ENCODE measurements at regions not wholly inside any gene's neighbourhood (a gene's known extent, or its start where the extent isn't known, plus 50 kb on each side); places are given as distances from the start of the nearest gene placed in this dataset.

DNA sequence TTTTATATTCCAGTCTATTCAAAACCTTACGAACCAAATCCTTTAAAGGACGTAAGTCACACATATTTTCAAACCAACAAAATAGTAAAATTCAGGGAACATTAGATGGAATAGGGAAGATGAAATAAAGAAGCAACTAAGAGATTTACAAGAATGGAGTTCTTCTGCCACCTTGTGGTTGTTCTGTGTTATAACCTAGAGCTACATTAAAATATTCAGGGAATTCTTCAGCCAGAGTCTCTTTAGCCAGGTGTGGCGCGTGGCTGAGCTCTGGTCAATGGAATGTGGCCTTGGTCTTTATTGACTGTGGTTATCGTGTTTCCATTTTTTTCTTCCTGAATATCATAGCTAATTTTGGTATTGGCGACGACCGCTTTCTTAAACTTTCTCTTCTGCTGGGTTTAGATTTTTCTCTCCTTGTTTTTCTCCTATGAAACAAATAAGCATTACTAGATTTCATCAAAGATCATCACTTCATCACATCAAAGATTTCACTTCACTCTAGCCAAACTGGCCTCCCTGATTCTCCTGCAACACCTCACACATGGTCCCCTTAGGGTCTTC lies 221.3 kb downstream of the MRPL39 start:
- TF ChIP-seq, protein P1, sequence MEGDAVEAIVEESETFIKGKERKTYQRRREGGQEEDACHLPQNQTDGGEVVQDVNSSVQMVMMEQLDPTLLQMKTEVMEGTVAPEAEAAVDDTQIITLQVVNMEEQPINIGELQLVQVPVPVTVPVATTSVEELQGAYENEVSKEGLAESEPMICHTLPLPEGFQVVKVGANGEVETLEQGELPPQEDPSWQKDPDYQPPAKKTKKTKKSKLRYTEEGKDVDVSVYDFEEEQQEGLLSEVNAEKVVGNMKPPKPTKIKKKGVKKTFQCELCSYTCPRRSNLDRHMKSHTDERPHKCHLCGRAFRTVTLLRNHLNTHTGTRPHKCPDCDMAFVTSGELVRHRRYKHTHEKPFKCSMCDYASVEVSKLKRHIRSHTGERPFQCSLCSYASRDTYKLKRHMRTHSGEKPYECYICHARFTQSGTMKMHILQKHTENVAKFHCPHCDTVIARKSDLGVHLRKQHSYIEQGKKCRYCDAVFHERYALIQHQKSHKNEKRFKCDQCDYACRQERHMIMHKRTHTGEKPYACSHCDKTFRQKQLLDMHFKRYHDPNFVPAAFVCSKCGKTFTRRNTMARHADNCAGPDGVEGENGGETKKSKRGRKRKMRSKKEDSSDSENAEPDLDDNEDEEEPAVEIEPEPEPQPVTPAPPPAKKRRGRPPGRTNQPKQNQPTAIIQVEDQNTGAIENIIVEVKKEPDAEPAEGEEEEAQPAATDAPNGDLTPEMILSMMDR (IDR thresholded peaks at IDR 0.05) = peak; percentile 31
- no peaks in the 10 kb centered on the region for H3K9me3 ChIP-seq
- H3K36me3 ChIP-seq (ENCODE audit: low read depth) = no peaks in the 10 kb centered on the region
- H3K4me3 ChIP-seq = no peak overlapping the region
- intact Hi-C loops (cut with DNase I, micrococcal nuclease) = no loop called here
- peak in 1 of 3 donors; percentile 3 for DNase-seq
- peak; percentile 67 for ATAC-seq
- no peaks in the 10 kb centered on the region for H3K4me1 ChIP-seq (ENCODE audit: low read depth)

DNA sequence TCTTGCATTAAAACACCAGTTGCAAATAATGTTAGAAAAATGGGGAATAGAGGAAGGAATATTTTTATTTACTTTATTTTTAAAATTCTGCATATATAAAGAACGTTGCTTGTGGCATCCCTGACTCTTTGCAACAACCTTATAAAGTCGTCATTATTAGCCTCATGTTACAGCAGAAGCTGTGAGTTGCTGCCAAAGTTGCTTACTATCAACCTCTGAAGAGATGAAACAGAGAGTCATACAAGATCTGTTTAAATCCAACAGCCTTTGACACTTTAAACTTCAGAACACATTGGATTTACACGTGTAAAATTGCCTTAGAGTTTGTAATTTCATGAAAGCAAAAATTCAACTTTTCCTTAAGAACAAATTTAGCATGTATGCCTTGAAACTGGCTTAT lies 221.9 kb downstream of the MRPL39 start:
- TF ChIP-seq, protein P1 (IDR thresholded peaks at IDR 0.05) = no peak
- ATAC-seq (no peak), DNase-seq (no peak)
- H3K36me3 ChIP-seq (ENCODE audit: low read depth) = no peaks in the 10 kb centered on the region
- intact Hi-C loops (cut with DNase I, micrococcal nuclease) = no loop called here
- no peak overlapping the region for H3K4me3 ChIP-seq
- H3K9me3 ChIP-seq = no peaks in the 10 kb centered on the region
- no peaks in the 10 kb centered on the region for H3K4me1 ChIP-seq (ENCODE audit: low read depth)

DNA sequence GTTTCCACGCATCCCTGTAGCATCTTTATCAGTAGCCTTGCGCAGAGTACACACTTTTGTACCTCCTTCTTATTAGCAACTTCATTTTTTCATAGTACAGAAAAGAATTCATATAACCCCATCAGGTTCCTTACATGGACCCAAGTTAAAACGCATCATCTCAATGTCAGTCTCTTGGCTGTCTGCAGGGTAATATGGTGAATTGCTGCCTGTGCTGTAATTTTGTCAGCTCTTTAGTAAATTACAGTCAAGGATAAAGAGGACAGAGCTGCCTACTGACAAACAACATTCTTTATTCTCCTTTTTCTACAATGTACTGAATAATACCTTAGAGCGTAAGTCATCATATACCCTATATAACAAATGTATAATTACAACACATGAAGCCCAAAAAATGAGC lies 222.5 kb downstream of the MRPL39 start:
- H3K36me3 ChIP-seq (ENCODE audit: low read depth) = no peaks in the 10 kb centered on the region
- no peak for DNase-seq
- intact Hi-C loops (cut with DNase I, micrococcal nuclease) = no loop called here
- H3K4me1 ChIP-seq (ENCODE audit: low read depth) = no peaks in the 10 kb centered on the region
- no peak for ATAC-seq
- H3K4me3 ChIP-seq = no peak overlapping the region
- no peaks in the 10 kb centered on the region for H3K9me3 ChIP-seq
- TF ChIP-seq, protein P1 (IDR thresholded peaks at IDR 0.05) = no peak

DNA sequence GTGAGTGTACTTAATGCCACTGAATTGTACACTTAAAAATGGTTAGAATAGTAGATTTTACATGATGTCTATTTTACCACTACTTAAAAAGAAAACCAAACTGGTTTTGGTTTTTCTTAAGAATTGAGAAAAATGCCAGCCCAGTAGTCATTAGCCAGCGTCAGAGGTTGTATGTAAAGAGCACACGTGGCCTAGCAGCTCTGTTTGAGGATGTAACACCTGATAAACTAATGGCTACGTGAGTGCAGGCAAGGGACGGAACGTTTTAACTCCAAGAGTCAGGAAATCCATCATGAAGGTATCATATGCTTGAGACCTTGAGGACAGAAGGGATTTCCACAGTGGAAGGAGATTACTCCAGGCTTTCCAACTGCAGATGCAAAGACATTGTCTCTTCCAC lies 223.7 kb downstream of the MRPL39 start:
- TF ChIP-seq, protein P1 (IDR thresholded peaks at IDR 0.05) = no peak
- Histone ChIP-seq H3K4me3 (no peak overlapping the region), H3K4me1 (ENCODE audit: low read depth) (no peaks in the 10 kb centered on the region), H3K36me3 (ENCODE audit: low read depth) (no peaks in the 10 kb centered on the region), H3K9me3 (no peaks in the 10 kb centered on the region)
- no peak for DNase-seq
- ATAC-seq = no peak
- intact Hi-C loops (cut with DNase I, micrococcal nuclease) = no loop called here

DNA sequence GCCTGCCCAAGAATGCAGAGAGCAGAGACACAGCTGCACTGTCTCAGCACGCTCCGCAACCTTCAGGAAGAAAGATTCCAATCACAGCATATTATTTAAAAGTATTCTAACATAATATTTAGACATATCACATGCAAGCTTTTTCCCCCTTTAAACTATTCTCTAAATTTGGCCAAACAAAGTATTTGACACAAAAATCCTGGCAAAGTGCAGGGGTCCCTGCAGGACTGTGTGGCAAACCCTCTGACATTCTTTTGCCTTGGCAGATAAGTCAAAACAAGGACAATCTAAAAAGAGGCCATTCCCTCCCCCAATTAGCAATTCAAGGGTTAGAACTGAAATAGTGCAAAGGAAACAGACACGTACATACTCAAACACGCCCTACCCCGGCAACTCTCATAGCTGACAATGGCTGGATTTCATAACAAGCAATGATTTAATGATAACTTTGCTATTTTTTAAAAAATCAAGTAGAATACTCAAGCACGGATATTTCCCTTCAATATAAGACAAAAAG lies 225.3 kb downstream of the MRPL39 start:
- Histone ChIP-seq H3K36me3 (ENCODE audit: low read depth) (no peaks in the 10 kb centered on the region), H3K4me1 (ENCODE audit: low read depth) (no peaks in the 10 kb centered on the region), H3K9me3 (no peaks in the 10 kb centered on the region), H3K4me3 (no peak overlapping the region)
- TF ChIP-seq, protein P1 (IDR thresholded peaks at IDR 0.05) = no peak
- intact Hi-C loops (cut with DNase I, micrococcal nuclease) = no loop called here
- DNase-seq (no peak), ATAC-seq (no peak)

DNA sequence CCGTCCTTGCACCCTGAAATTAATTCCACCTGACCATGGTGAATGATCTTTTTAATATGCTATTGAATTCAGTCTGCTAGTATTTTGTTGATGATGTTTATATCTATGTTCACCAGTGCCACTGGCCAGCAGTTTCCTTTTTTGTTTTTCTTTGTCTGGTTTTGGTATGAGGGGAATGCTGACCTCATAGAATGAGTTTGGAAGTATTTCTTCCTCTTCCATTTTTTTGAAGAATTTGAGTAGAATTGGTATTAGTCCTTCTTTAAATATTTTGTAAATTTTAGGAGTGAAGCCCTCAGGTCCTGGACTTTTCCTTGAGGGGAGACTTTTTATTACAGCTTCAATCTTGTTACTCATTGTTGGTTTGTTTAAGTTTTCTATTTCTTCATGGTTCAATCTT lies 231.6 kb downstream of the MRPL39 start:
- ATAC-seq = no peak
- TF ChIP-seq, protein P1 (IDR thresholded peaks at IDR 0.05) = no peak
- intact Hi-C loops (cut with DNase I, micrococcal nuclease) = no loop called here
- no peaks in the 10 kb centered on the region for H3K36me3 ChIP-seq (ENCODE audit: low read depth)
- no peaks in the 10 kb centered on the region for H3K4me1 ChIP-seq (ENCODE audit: low read depth)
- DNase-seq = no peak
- H3K4me3 ChIP-seq = no peak overlapping the region
- no peaks in the 10 kb centered on the region for H3K9me3 ChIP-seq

Measured in mucosa of descending colon (tissue), 3 donors.